Central memory CD8-positive, alpha-beta T cell (primary cell): ENCODE measurements at regions not wholly inside any gene's neighbourhood (a gene's known extent, or its start where the extent isn't known, plus 50 kb on each side); places are given as distances from the start of the nearest gene placed in this dataset.

ENCODE experiments used
- ATAC-seq: fragments of 150-1000 bp; cut with Tn5 transposase; replicated peaks from 2 replicates; pipeline ENCODE4 v1.10.0; 2022; ENCODE audit warnings: mild to moderate bottlenecking, moderate FRiP score, moderate number of reproducible peaks; ENCODE audit not compliant: poor library complexity, severe bottlenecking; ENCODE audit errors: extremely low read depth
- DNase-seq, 2 donors: peaks; one replicate each; pipeline ENCODE4 v3.0.0; 2021; ENCODE audit warnings: low spot score in 2 of 2
- H3K27ac Mint-ChIP-seq: one replicate; pipeline ENCODE4 v1.8.0; 2022; ENCODE audit warnings: low read depth, mild to moderate bottlenecking, moderate library complexity, mixed read lengths
- H3K27me3 Mint-ChIP-seq: one replicate; pipeline ENCODE4 v1.8.0; 2022; ENCODE audit warnings: mixed read lengths
- H3K36me3 Mint-ChIP-seq: one replicate; pipeline ENCODE4 v1.8.0; 2022; ENCODE audit warnings: mild to moderate bottlenecking, moderate library complexity, mixed read lengths; ENCODE audit not compliant: insufficient read depth
- H3K4me1 Mint-ChIP-seq: one replicate; pipeline ENCODE4 v1.8.0; 2022; ENCODE audit warnings: mixed read lengths
- H3K4me3 Mint-ChIP-seq: one replicate; pipeline ENCODE4 v1.8.0; 2022; ENCODE audit warnings: mild to moderate bottlenecking, moderate library complexity, mixed read lengths
- H3K9me3 Mint-ChIP-seq: one replicate; pipeline ENCODE4 v1.8.0; 2022; ENCODE audit warnings: mixed read lengths

- Mint-ChIP-seq H3K4me1 (no peaks in the 10 kb centered on the region), H3K4me3 (no peak overlapping the region), H3K27ac (no peak overlapping the region), H3K9me3 (no peaks in the 10 kb centered on the region), H3K27me3 (peaks cover 17% of the 10 kb centered on the region), H3K36me3 (no peaks in the 10 kb centered on the region)
- DNase-seq = no peak
- no peak for ATAC-seq
Observed at GRCh38 chr9:14530366-14530765, 162.9 kb downstream of the ZDHHC21 start.

GRCh38 chr9:14529629-14530028 lies 163.6 kb downstream of the ZDHHC21 start:
- H3K9me3 Mint-ChIP-seq = no peaks in the 10 kb centered on the region
- H3K36me3 Mint-ChIP-seq = no peaks in the 10 kb centered on the region
- peaks cover 9% of the 10 kb centered on the region for H3K27me3 Mint-ChIP-seq
- H3K4me3 Mint-ChIP-seq = no peak overlapping the region
- DNase-seq = no peak
- no peaks in the 10 kb centered on the region for H3K4me1 Mint-ChIP-seq
- H3K27ac Mint-ChIP-seq = no peak overlapping the region
- ATAC-seq = no peak

GRCh38 chr9:14529054-14529453 lies 164.2 kb downstream of the ZDHHC21 start:
- no peak for DNase-seq
- H3K4me1 Mint-ChIP-seq = no peaks in the 10 kb centered on the region
- H3K36me3 Mint-ChIP-seq = no peaks in the 10 kb centered on the region
- H3K9me3 Mint-ChIP-seq = no peaks in the 10 kb centered on the region
- no peak overlapping the region for H3K4me3 Mint-ChIP-seq
- peaks cover 4% of the 10 kb centered on the region for H3K27me3 Mint-ChIP-seq
- no peak overlapping the region for H3K27ac Mint-ChIP-seq
- ATAC-seq = no peak

- H3K4me1 Mint-ChIP-seq = no peaks in the 10 kb centered on the region
- ATAC-seq (no peak), DNase-seq (no peak)
- no peaks in the 10 kb centered on the region for H3K9me3 Mint-ChIP-seq
- no peak overlapping the region for H3K4me3 Mint-ChIP-seq
- H3K27me3 Mint-ChIP-seq = no peaks in the 10 kb centered on the region
- H3K36me3 Mint-ChIP-seq = peaks cover 2% of the 10 kb centered on the region
- no peak overlapping the region for H3K27ac Mint-ChIP-seq
Observed at GRCh38 chr9:14526504-14526903, 166.7 kb downstream of the ZDHHC21 start.

- Mint-ChIP-seq H3K9me3 (peaks cover under 1% of the 10 kb centered on the region), H3K4me3 (no peak overlapping the region), H3K27ac (no peak overlapping the region), H3K36me3 (peaks cover 2% of the 10 kb centered on the region), H3K4me1 (no peaks in the 10 kb centered on the region), H3K27me3 (no peaks in the 10 kb centered on the region)
- no peak for ATAC-seq
- DNase-seq = no peak
Observed at GRCh38 chr9:14525856-14526255, 167.4 kb downstream of the ZDHHC21 start.

GRCh38 chr9:14524873-14525515 lies 168.2 kb downstream of the ZDHHC21 start:
- Mint-ChIP-seq H3K27ac (no peak overlapping the region), H3K27me3 (no peaks in the 10 kb centered on the region), H3K4me3 (no peak overlapping the region), H3K9me3 (peaks cover 3% of the 10 kb centered on the region), H3K4me1 (no peaks in the 10 kb centered on the region), H3K36me3 (peaks cover 2% of the 10 kb centered on the region)
- ATAC-seq (no peak), DNase-seq (no peak)

GRCh38 chr9:14523545-14523944 lies 169.7 kb downstream of the ZDHHC21 start:
- H3K36me3 Mint-ChIP-seq = peaks cover 2% of the 10 kb centered on the region
- H3K9me3 Mint-ChIP-seq = peaks cover 3% of the 10 kb centered on the region
- DNase-seq (no peak), ATAC-seq (no peak)
- no peak overlapping the region for H3K27ac Mint-ChIP-seq
- H3K27me3 Mint-ChIP-seq = no peaks in the 10 kb centered on the region
- no peaks in the 10 kb centered on the region for H3K4me1 Mint-ChIP-seq
- H3K4me3 Mint-ChIP-seq = no peak overlapping the region

GRCh38 chr9:14522627-14523379 lies 170.4 kb downstream of the ZDHHC21 start:
- no peak for DNase-seq
- ATAC-seq = no peak
- Mint-ChIP-seq H3K36me3 (peaks cover 2% of the 10 kb centered on the region), H3K4me1 (no peaks in the 10 kb centered on the region), H3K27ac (no peak overlapping the region), H3K27me3 (no peaks in the 10 kb centered on the region), H3K4me3 (no peak overlapping the region), H3K9me3 (peaks cover 3% of the 10 kb centered on the region)

- H3K9me3 Mint-ChIP-seq = peaks cover 3% of the 10 kb centered on the region
- H3K36me3 Mint-ChIP-seq = peaks cover 2% of the 10 kb centered on the region
Observed at GRCh38 chr9:14520341-14520740, 172.9 kb downstream of the ZDHHC21 start.

GRCh38 chr9:14517154-14517906 lies 175.9 kb downstream of the ZDHHC21 start:
- no peak for DNase-seq
- Mint-ChIP-seq H3K4me3 (no peak overlapping the region), H3K27me3 (no peaks in the 10 kb centered on the region), H3K9me3 (peaks cover 3% of the 10 kb centered on the region), H3K36me3 (no peaks in the 10 kb centered on the region), H3K27ac (no peak overlapping the region), H3K4me1 (no peaks in the 10 kb centered on the region)
- no peak for ATAC-seq

More at GRCh38 chr9:14520341-14520740, 172.9 kb downstream of the ZDHHC21 start:
- H3K27ac Mint-ChIP-seq = no peak overlapping the region
- no peaks in the 10 kb centered on the region for H3K4me1 Mint-ChIP-seq
- H3K27me3 Mint-ChIP-seq = no peaks in the 10 kb centered on the region
- ATAC-seq (no peak), DNase-seq (no peak)
- H3K4me3 Mint-ChIP-seq = no peak overlapping the region

- Mint-ChIP-seq H3K4me1 (no peaks in the 10 kb centered on the region), H3K9me3 (peaks cover 3% of the 10 kb centered on the region), H3K4me3 (no peak overlapping the region), H3K36me3 (no peaks in the 10 kb centered on the region), H3K27me3 (no peaks in the 10 kb centered on the region), H3K27ac (no peak overlapping the region)
- ATAC-seq (no peak), DNase-seq (no peak)
Observed at GRCh38 chr9:14516656-14517055, 176.6 kb downstream of the ZDHHC21 start.

GRCh38 chr9:14515571-14516198 lies 177.5 kb downstream of the ZDHHC21 start:
- Mint-ChIP-seq H3K27ac (no peak overlapping the region), H3K9me3 (peaks cover under 1% of the 10 kb centered on the region), H3K27me3 (no peaks in the 10 kb centered on the region), H3K4me1 (no peaks in the 10 kb centered on the region), H3K4me3 (no peak overlapping the region), H3K36me3 (no peaks in the 10 kb centered on the region)
- DNase-seq (no peak), ATAC-seq (no peak)
